GM19043 (cell line): ENCODE measurements at regions not wholly inside any gene's neighbourhood (a gene's known extent, or its start where the extent isn't known, plus 50 kb on each side); places are given as distances from the start of the nearest gene placed in this dataset.
"Not testable (repeated sequence)": the region's sequence is repeated elsewhere in the genome, so short reads cannot be mapped to it uniquely, and the experiment has no call there.

Experiments used
- ATAC-seq: cut with Tn5 transposase; IDR thresholded peaks from one replicate; pipeline ENCODE4 v1.9.1; 2021; ENCODE audit warnings: low read depth; ENCODE audit not compliant: unreplicated experiment

- no peak for ATAC-seq
These were observed 135.1 kb upstream of the F3 start for GRCh38 chr1:94676686-94677085.

- ATAC-seq: no peak
These were observed 133.8 kb upstream of the F3 start for GRCh38 chr1:94675373-94675772.

GRCh38 chr1:94674876-94675275 is 133.3 kb upstream of the F3 start:
- ATAC-seq: no peak

- ATAC-seq: no peak
These were observed 131.4 kb upstream of the F3 start for GRCh38 chr1:94672934-94673333.

- no peak for ATAC-seq
These were observed 130.4 kb upstream of the F3 start for GRCh38 chr1:94672001-94672400.

- no peak for ATAC-seq
These were observed 128.7 kb upstream of the F3 start for GRCh38 chr1:94670273-94670672.

- no peak for ATAC-seq
These were observed 127.6 kb upstream of the F3 start for GRCh38 chr1:94669198-94669597.

- no peak for ATAC-seq
These were observed 127.0 kb upstream of the F3 start for GRCh38 chr1:94668528-94668927.

- ATAC-seq: no peak
These were observed 126.3 kb upstream of the F3 start for GRCh38 chr1:94667818-94668217.

GRCh38 chr1:94666797-94667196 is 125.2 kb upstream of the F3 start:
- no peak for ATAC-seq

GRCh38 chr1:94661431-94661932 is 119.9 kb upstream of the F3 start:
- ATAC-seq: no peak

- no peak for ATAC-seq
These were observed 119.4 kb upstream of the F3 start for GRCh38 chr1:94660994-94661393.

- no peak for ATAC-seq
These were observed 118.7 kb upstream of the F3 start for GRCh38 chr1:94660258-94660657.

GRCh38 chr1:94659202-94659601 is 117.6 kb upstream of the F3 start:
- not testable (repeated sequence) for ATAC-seq

GRCh38 chr1:94658221-94658620 is 116.7 kb upstream of the F3 start:
- no peak for ATAC-seq

- not testable (repeated sequence) for ATAC-seq
These were observed 116.2 kb upstream of the F3 start for GRCh38 chr1:94657776-94658175.

GRCh38 chr1:94656967-94657366 is 115.4 kb upstream of the F3 start:
- no peak for ATAC-seq

- ATAC-seq: no peak
These were observed 113.4 kb upstream of the F3 start for GRCh38 chr1:94654919-94655318.

GRCh38 chr1:94654459-94654858 is 112.9 kb upstream of the F3 start:
- ATAC-seq: no peak

GRCh38 chr1:94654031-94654430 is 112.5 kb upstream of the F3 start:
- no peak for ATAC-seq

- no peak for ATAC-seq
These were observed 111.9 kb upstream of the F3 start for GRCh38 chr1:94653454-94653853.

GRCh38 chr1:94651076-94651475 is 109.5 kb upstream of the F3 start:
- ATAC-seq: no peak

- no peak for ATAC-seq
These were observed 108.7 kb upstream of the F3 start for GRCh38 chr1:94650301-94650700.
